ENCODE measurements at regions not wholly inside any gene's neighbourhood (a gene's known extent, or its start where the extent isn't known, plus 50 kb on each side); places are given as distances from the start of the nearest gene placed in this dataset.

DNA sequence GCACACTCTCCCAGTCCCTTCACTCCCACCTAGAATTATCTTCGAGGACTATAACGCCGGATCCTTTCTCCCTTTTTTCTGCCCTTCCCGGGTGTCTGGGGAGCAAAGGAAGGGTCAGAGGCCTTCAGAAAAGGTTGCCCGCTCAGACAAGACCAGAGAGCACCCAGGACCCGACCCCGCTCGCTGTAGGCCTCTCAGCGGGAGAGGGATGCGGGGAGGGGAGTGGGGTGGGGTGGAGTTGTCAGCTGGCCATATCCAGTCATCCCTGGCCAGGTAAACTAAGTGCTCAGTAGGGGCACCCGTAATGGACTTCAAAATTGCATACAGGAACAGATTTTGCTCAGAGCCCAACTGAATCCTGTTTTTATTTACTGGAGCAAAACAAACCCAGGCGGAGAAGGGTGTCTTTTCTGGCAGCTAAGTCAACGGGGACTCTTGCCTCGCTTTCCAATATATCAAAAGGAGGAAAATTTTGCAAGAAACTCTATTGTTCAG is 65.0 kb downstream of the NOL4 start:
- Mint-ChIP-seq H3K4me1 (ENCODE audit: low read depth) (no peaks in the 10 kb centered on the region), H3K9me3 (no peaks in the 10 kb centered on the region), H3K27ac (no peak overlapping the region), H3K36me3 (ENCODE audit: low read depth) (no peaks in the 10 kb centered on the region), H3K4me3 (no peak overlapping the region), H3K27me3 (ENCODE audit: low read depth) (peaks cover 13% of the 10 kb centered on the region)
- DNase-seq (ENCODE audit: low spot score), result no peak

DNA sequence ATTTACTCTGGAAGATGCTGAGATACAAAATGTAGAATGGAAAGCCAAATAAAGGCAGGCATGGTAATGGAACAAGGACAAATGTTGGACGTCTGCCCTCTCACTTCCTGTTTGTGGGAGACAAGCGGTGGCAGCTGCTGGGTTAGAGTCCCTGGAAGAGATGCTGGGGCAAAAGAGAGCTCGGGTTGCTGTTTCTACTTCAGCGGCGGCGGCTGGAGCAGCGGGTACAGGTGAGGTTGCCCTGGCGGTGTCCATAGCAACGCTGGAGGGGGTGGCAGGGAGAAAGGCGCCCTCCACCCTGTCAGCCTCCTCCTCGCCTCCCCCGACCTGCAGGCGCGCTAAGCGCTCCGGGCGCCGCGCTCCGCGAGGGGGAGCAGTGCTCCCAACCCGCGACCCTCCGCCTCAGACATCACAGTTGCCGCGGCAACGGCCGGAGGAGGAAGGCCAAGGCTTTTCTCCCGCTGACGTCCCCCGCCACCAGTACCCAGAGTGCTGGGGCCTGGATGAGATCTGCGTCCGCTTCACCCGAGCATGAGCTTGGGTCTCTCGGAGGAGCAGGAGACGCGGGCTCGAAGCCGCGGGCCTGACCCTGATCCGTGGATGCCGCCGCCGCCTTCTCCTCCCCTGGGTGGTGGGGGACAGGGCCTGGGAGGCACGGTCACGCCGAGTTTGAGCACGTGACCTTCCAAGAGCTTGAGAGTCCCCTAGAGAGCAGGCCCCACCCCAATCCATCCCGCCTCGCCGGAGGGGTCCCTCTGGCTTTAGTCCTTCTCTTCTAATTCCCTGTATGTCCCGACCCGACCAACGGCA is 65.6 kb downstream of the NOL4 start:
- DNase-seq (ENCODE audit: low spot score), result no peak
- Mint-ChIP-seq H3K27ac (no peak overlapping the region), H3K36me3 (ENCODE audit: low read depth) (no peaks in the 10 kb centered on the region), H3K4me3 (no peak overlapping the region), H3K27me3 (ENCODE audit: low read depth) (peaks cover 13% of the 10 kb centered on the region), H3K9me3 (no peaks in the 10 kb centered on the region), H3K4me1 (ENCODE audit: low read depth) (no peaks in the 10 kb centered on the region)

DNA sequence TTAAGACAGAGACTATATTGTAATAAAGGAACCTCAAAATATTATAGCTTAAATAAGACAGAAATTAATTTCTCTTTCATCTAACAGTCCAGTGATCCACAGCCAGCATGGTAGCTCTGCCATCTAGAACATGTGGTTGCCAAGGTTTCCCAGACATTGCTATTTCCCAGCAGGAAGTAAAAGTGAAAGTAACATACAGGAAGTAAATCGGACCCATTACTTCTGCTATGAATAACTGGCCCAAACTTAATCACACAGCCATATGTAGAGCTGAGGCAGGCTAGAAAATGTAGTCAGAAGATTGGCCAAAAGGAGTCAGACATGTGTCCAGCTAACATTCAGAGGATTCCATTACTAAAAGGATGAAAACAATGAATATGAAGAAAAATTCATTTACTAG is 71.0 kb downstream of the NOL4 start:
- Mint-ChIP-seq H3K36me3 (ENCODE audit: low read depth) (no peaks in the 10 kb centered on the region), H3K27ac (no peak overlapping the region), H3K9me3 (no peaks in the 10 kb centered on the region), H3K4me1 (ENCODE audit: low read depth) (peaks cover 2% of the 10 kb centered on the region), H3K4me3 (no peak overlapping the region), H3K27me3 (ENCODE audit: low read depth) (peaks cover 11% of the 10 kb centered on the region)
- no peak for DNase-seq (ENCODE audit: low spot score)

DNA sequence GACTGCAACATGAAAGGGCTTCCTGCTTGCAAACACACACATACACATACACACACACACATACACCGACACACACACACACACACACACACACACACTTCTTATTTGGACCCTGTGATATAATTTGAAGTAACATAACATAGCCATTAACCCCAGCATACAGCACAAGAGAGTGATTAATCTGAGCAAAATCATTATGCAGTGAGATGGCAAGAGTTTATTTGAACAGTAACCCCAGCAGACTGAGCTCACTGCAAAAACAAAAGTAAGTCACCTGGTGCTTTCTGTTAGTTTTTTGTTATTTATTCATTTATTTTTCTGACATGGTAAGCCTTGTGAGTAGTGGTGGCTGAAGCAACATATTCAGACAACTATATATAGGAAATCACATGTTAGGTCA is 93.7 kb downstream of the NOL4 start:
- no peak for DNase-seq (ENCODE audit: low spot score)
- no peak overlapping the region for H3K27ac Mint-ChIP-seq
- peaks cover 8% of the 10 kb centered on the region for H3K9me3 Mint-ChIP-seq
- no peaks in the 10 kb centered on the region for H3K4me1 Mint-ChIP-seq (ENCODE audit: low read depth)
- H3K36me3 Mint-ChIP-seq (ENCODE audit: low read depth), result no peaks in the 10 kb centered on the region
- no peaks in the 10 kb centered on the region for H3K27me3 Mint-ChIP-seq (ENCODE audit: low read depth)
- no peak overlapping the region for H3K4me3 Mint-ChIP-seq

DNA sequence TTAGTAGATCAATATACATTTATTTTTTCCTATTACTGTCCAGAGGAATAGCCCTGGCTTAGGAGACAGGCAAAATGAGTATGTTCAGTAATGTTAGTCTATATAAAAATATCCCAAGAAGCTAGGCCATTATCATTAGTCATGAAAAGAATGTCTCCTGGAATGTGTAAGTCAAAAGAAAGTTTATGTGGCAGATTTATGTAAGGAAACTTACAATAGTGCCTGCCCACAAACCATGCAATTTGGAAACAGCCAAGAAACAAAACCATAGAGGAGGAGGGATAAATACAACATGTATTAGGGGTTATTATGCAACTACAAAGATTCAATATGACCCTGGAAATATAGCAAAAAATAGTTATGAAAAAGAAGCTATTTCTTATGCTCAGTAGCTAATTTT is 96.3 kb downstream of the NOL4 start:
- DNase-seq (ENCODE audit: low spot score), result no peak
- Mint-ChIP-seq H3K4me1 (ENCODE audit: low read depth) (no peaks in the 10 kb centered on the region), H3K27ac (no peak overlapping the region), H3K36me3 (ENCODE audit: low read depth) (no peaks in the 10 kb centered on the region), H3K9me3 (peaks cover 2% of the 10 kb centered on the region), H3K27me3 (ENCODE audit: low read depth) (no peaks in the 10 kb centered on the region), H3K4me3 (no peak overlapping the region)

DNA sequence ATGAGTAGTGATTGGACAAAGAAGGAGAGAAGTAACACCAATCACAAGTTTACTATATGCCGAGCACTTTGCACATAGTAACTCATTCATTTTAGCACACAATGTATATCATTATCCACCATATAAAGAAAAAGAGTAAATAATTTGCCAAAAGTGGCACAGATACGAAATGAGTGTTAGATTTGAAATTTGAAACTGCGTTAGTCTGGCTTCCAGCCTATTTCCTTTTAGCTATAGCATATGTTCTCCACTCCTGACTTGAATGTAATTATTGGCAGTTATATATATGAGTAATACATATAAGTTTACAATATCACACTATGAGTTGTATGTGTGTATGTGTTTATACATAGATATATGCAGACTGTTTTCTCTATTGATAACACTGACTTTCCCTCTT is 98.6 kb downstream of the NOL4 start:
- Mint-ChIP-seq H3K4me3 (no peak overlapping the region), H3K27me3 (ENCODE audit: low read depth) (no peaks in the 10 kb centered on the region), H3K9me3 (no peaks in the 10 kb centered on the region), H3K27ac (no peak overlapping the region), H3K4me1 (ENCODE audit: low read depth) (no peaks in the 10 kb centered on the region), H3K36me3 (ENCODE audit: low read depth) (no peaks in the 10 kb centered on the region)
- DNase-seq (ENCODE audit: low spot score), result no peak

DNA sequence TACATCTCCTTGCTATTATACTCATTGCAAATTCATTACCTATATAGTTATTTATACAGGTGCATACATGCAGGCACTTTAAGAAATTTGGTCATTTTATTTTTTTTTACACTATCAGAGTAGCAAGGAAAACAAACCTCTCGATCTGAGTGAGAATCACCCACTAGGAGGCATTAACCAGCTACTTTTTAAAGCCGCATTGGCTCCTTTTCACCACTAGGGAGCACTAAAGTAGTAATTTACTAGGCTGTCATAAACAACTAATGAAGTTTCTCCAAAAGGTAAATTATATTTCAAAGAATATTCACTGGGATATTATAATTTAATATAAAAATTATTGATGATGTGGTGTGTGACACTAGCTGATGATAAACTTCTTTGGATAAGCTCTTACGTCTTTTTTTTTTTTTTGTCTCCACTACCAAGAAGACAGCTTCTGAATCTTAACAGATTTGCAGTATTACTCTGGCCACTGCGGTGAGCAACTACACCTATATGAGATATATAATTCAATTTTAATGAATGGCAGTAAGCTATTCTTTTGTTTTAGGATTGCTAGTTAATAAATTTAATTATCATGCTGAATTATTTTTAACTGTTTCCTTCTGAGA is 101.9 kb downstream of the NOL4 start:
- Mint-ChIP-seq H3K9me3 (no peaks in the 10 kb centered on the region), H3K27ac (no peak overlapping the region), H3K36me3 (ENCODE audit: low read depth) (no peaks in the 10 kb centered on the region), H3K27me3 (ENCODE audit: low read depth) (no peaks in the 10 kb centered on the region), H3K4me1 (ENCODE audit: low read depth) (no peaks in the 10 kb centered on the region), H3K4me3 (no peak overlapping the region)
- no peak for DNase-seq (ENCODE audit: low spot score)

DNA sequence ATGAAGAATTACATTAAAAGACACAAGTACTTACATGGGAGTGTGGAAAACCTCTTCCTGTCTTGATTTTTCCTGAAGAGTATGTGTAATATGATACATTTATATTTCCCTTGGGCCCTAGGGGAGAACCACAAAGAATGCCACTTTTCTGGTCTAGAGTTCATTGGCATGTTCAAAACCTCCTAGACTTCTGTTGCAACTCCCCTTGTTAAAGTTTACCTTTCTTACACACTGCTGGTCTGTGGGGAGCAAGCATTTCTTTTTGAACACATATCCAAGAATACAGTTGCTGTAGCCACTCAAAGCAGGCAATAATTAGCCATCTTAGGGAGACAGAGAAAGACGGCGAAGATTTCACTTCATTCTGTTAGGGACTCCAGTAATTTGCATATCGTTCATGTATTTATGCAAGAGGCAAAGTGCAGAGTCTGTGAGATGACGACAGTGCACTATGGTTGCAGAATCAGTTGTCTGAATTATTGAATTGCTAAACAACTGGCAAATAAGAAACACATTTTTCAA is 103.5 kb downstream of the NOL4 start:
- H3K4me3 Mint-ChIP-seq, result no peak overlapping the region
- no peaks in the 10 kb centered on the region for H3K36me3 Mint-ChIP-seq (ENCODE audit: low read depth)
- no peaks in the 10 kb centered on the region for H3K9me3 Mint-ChIP-seq
- no peaks in the 10 kb centered on the region for H3K27me3 Mint-ChIP-seq (ENCODE audit: low read depth)
- no peak overlapping the region for H3K27ac Mint-ChIP-seq
- H3K4me1 Mint-ChIP-seq (ENCODE audit: low read depth), result no peaks in the 10 kb centered on the region
- DNase-seq (ENCODE audit: low spot score), result no peak

DNA sequence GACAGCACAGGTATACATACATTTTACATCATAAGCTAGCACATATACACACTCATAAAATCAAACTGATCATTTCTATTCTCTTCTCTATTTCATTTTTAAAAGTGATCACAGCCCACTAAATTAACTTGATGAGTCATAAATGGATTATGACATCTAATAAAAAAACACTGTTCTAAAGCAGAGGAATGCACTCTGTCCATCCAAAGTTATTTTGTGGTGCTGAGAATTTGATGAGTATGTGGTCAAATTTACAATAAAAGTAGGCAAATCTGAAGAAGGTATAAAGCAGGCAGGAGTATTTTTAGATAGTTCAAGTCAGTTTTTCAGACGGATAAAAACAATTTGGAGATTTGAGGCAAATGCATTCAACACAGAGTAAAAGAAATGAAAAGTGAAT is 104.4 kb downstream of the NOL4 start:
- no peaks in the 10 kb centered on the region for H3K4me1 Mint-ChIP-seq (ENCODE audit: low read depth)
- H3K27ac Mint-ChIP-seq, result no peak overlapping the region
- H3K4me3 Mint-ChIP-seq, result no peak overlapping the region
- no peaks in the 10 kb centered on the region for H3K36me3 Mint-ChIP-seq (ENCODE audit: low read depth)
- no peaks in the 10 kb centered on the region for H3K9me3 Mint-ChIP-seq
- no peaks in the 10 kb centered on the region for H3K27me3 Mint-ChIP-seq (ENCODE audit: low read depth)
- DNase-seq (ENCODE audit: low spot score), result no peak

DNA sequence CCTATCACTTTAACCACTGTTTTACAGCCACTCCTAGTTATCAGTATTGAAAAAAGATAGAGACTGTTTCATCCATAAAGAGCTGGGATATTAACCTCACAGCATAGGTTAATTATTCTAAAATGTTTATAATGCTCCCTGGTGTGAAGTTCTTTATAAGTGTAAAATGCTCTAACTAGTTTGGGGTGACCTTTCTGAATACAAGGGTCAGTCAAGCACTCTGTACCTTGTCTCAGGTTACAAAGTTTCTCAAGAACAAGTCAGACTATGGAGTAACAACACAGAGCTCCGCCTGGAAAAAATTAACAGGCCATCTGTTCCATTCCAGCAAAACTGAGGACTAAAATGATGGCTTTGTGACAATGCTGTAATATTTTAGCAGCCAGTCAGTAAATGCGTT is 107.4 kb downstream of the NOL4 start:
- Mint-ChIP-seq H3K4me1 (ENCODE audit: low read depth) (no peaks in the 10 kb centered on the region), H3K36me3 (ENCODE audit: low read depth) (no peaks in the 10 kb centered on the region), H3K4me3 (no peak overlapping the region), H3K9me3 (no peaks in the 10 kb centered on the region), H3K27ac (no peak overlapping the region), H3K27me3 (ENCODE audit: low read depth) (no peaks in the 10 kb centered on the region)
- DNase-seq (ENCODE audit: low spot score), result no peak

DNA sequence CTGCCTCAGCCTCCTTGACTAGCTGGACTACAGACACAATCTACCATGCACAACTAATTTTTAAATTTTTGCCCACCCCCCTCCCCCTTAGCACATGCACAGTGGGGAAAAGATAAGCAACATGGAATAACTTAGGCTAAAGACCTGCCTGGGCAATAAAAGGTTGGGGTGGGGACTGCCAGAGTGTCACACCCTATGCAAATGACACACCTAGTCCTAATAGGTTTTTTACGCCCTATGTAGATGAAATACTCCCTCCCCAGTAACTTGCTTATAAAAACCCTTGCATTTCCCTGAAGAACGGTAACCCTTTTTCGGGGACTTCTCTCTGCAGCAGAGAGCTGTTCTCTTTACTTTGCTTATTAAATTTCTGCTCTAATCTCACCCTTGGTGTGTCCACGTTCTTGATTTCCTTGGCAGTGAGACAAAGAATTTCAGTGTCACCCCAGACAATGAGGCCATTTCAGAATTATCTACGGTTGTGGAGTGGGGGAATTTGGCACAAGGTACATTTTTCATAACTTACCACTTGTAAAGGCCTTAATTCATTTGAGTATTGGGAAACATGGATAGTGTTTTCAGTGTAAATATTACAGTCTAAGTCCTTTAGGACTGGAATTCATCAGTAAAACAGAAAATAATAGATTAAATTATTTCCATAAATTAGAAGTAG is 109.2 kb downstream of the NOL4 start:
- DNase-seq (ENCODE audit: low spot score), result no peak
- Mint-ChIP-seq H3K36me3 (ENCODE audit: low read depth) (no peaks in the 10 kb centered on the region), H3K27ac (no peak overlapping the region), H3K9me3 (peaks cover 3% of the 10 kb centered on the region), H3K4me1 (ENCODE audit: low read depth) (no peaks in the 10 kb centered on the region), H3K27me3 (ENCODE audit: low read depth) (no peaks in the 10 kb centered on the region), H3K4me3 (no peak overlapping the region)

DNA sequence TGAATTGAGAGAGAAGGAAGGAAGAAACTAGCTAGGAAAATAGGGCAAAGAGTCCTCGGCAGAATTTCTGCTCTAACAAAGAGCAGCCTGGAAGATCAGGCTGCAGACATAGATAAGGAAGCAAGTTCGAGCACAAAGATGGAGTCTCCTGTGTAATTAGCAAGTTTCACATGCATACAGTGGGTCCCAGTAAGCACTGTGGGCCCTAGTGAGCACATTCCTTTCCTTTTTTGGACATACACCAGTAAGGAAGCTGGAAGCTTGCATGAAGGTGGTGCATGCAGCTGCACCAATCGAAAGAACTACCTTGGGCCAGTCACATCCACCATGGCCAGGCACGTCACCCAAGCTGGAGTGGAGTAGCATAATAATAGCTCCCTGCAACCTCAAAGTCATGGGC is 109.7 kb downstream of the NOL4 start:
- Mint-ChIP-seq H3K27me3 (ENCODE audit: low read depth) (no peaks in the 10 kb centered on the region), H3K9me3 (peaks cover 9% of the 10 kb centered on the region), H3K4me1 (ENCODE audit: low read depth) (no peaks in the 10 kb centered on the region), H3K4me3 (no peak overlapping the region), H3K36me3 (ENCODE audit: low read depth) (no peaks in the 10 kb centered on the region), H3K27ac (no peak overlapping the region)
- no peak for DNase-seq (ENCODE audit: low spot score)

DNA sequence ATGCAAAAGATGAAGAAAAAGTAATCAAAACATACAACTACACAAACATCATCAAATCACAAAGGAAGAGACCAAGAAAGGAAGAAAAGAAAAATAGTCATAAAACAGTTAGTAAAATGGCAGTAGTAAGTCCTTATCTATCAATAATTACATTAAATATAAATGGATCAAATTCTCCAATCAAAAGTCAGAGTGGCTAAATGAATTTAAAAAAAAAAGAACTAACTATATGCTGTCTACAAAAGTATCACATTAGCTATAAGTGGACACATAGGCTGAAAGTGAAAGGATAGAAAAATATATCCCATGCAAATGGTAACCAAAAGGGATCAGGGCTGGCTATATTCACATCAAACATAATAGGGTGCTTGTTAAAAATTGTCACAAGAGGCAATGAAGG is 116.5 kb downstream of the NOL4 start:
- no peaks in the 10 kb centered on the region for H3K4me1 Mint-ChIP-seq (ENCODE audit: low read depth)
- DNase-seq (ENCODE audit: low spot score), result no peak
- H3K27ac Mint-ChIP-seq, result no peak overlapping the region
- H3K27me3 Mint-ChIP-seq (ENCODE audit: low read depth), result no peaks in the 10 kb centered on the region
- H3K9me3 Mint-ChIP-seq, result peaks cover 26% of the 10 kb centered on the region
- no peaks in the 10 kb centered on the region for H3K36me3 Mint-ChIP-seq (ENCODE audit: low read depth)
- no peak overlapping the region for H3K4me3 Mint-ChIP-seq

DNA sequence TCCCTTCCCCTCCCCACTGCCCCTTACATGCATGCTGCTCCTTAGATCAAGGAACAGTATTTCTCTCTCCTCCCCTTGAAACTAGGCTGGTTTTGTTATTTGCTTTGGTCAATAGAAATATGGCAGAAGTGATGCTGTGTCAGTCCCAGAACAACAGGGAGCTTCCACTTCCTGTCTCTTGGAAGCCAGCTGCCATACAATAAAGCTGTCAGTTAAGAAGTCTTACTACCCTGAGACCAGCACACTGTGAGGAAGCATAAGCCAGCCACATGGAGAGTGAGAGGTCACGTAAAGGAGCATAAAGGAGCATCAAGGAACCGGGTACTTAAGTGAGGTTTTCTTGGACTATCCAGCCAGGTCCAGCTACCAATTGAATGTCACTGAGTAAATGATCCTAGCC is 126.6 kb downstream of the NOL4 start:
- Mint-ChIP-seq H3K4me3 (no peak overlapping the region), H3K4me1 (ENCODE audit: low read depth) (no peaks in the 10 kb centered on the region), H3K27ac (no peak overlapping the region), H3K27me3 (ENCODE audit: low read depth) (no peaks in the 10 kb centered on the region), H3K9me3 (no peaks in the 10 kb centered on the region), H3K36me3 (ENCODE audit: low read depth) (no peaks in the 10 kb centered on the region)
- no peak for DNase-seq (ENCODE audit: low spot score)

Measured in T-helper 2 cell treated with Interferon-gamma antibody and Interleukin-4, amounts not matched to agents 5 μg/mL and 100 μg/mL, for 36 hours (primary cell).